HK-2 (cell line): ENCODE measurements at regions not wholly inside any gene's neighbourhood (a gene's known extent, or its start where the extent isn't known, plus 50 kb on each side); places are given as distances from the start of the nearest gene placed in this dataset.

ENCODE experiments used
- DNase-seq: peaks from one replicate; pipeline ENCODE4 v3.0.0-alpha.2; 2018; ENCODE audit not compliant: unreplicated experiment

GRCh38 chr1:68293122-68293521 is 60.8 kb upstream of the WLS start:
- no peak for DNase-seq

- DNase-seq = no peak
Observed at GRCh38 chr1:68291688-68292384, 59.5 kb upstream of the WLS start.

DNA sequence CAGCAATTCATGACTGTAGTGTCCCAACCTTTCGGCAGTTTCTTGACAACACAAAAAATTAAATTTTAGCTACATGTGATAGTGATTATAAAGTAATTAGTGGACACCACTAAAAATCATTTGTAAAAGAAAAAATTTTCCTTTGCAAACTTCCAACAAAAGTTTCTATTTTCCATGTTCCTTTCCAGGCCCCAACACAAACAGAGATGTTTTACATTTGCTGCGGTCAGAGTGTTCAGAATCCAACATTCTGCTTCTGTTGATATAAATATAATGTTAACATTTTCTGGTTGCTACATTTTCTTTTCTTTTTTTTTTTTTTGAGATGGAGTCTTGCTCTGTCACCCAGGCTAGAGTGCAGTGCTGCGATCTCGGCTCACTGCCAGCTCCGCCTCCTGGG is 54.9 kb upstream of the WLS start:
- DNase-seq = no peak

GRCh38 chr1:68285046-68285445 is 52.7 kb upstream of the WLS start:
- DNase-seq = no peak

DNA sequence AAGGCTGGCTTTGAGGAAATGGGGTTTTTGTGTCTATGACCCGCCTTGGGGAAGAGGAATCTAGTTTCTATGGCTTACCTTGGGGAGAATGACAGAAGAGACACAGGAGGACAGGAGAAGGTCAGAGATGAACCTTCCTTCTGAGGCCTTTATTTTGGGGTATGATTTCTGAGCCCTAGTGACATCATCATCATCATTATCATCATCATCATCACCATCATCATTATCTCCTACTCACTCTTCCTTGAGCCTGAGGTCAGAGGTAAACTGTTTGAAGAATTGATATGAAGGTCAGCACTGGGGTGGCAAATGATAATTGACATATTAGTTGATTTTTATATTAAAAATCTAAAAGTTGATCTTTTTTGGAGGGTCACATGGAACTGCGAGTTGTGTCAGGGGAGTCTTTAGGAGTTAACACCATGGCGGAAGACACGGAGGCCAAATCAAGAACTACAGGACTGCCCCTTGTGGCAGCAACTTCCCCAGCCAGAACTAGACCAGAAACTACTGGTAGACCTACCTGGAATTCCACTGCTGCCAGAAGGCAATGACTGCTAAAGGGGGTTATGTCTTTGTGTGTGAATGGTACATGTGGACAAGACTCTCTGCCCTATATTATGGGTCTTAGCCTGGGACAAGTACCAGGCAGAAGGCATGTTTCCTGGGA is 49.8 kb upstream of the WLS start:
- DNase-seq = no peak
